HuH-7 (cell line): ENCODE measurements at regions not wholly inside any gene's neighbourhood (a gene's known extent, or its start where the extent isn't known, plus 50 kb on each side); places are given as distances from the start of the nearest gene placed in this dataset.

Source experiments
- DNase-seq: peaks from one replicate; pipeline ENCODE4 v3.0.0; 2011; ENCODE audit warnings: low spot score

GRCh38 chr17:79366988-79367571 lies 243.8 kb downstream of the RBFOX3 start:
- DNase-seq, result no peak

- no peak for DNase-seq
These were observed 244.7 kb downstream of the RBFOX3 start for GRCh38 chr17:79365836-79366770.

- no peak for DNase-seq
These were observed 245.5 kb downstream of the RBFOX3 start for GRCh38 chr17:79365351-79365750.

- no peak for DNase-seq
These were observed 246.3 kb downstream of the RBFOX3 start for GRCh38 chr17:79364315-79365094.

GRCh38 chr17:79363552-79364275 lies 247.1 kb downstream of the RBFOX3 start:
- DNase-seq, result no peak

- no peak for DNase-seq
These were observed 248.0 kb downstream of the RBFOX3 start for GRCh38 chr17:79362772-79363305.

GRCh38 chr17:79361873-79362771 lies 248.7 kb downstream of the RBFOX3 start:
- DNase-seq, result no peak

GRCh38 chr17:79361221-79361734 lies 249.6 kb downstream of the RBFOX3 start:
- DNase-seq, result no peak

GRCh38 chr17:79360196-79360595 lies 250.7 kb downstream of the RBFOX3 start:
- no peak for DNase-seq

GRCh38 chr17:79356839-79357447 lies 253.9 kb downstream of the RBFOX3 start:
- DNase-seq, result no peak

GRCh38 chr17:79355165-79355564 lies 255.7 kb downstream of the RBFOX3 start:
- no peak for DNase-seq

GRCh38 chr17:79354173-79354820 lies 256.6 kb downstream of the RBFOX3 start:
- no peak for DNase-seq

GRCh38 chr17:79353548-79353947 lies 257.3 kb downstream of the RBFOX3 start:
- no peak for DNase-seq

GRCh38 chr17:79353016-79353415 lies 257.8 kb downstream of the RBFOX3 start:
- no peak for DNase-seq

GRCh38 chr17:79350533-79350932 lies 260.3 kb downstream of the RBFOX3 start:
- DNase-seq, result no peak

- DNase-seq, result no peak
These were observed 261.1 kb downstream of the RBFOX3 start for GRCh38 chr17:79349506-79350400.

GRCh38 chr17:79342376-79342775 lies 267.8 kb downstream of the ENGASE start:
- DNase-seq, result no peak

- no peak for DNase-seq
These were observed 267.2 kb downstream of the ENGASE start for GRCh38 chr17:79341816-79342215.
